ENCODE measurements at regions not wholly inside any gene's neighbourhood (a gene's known extent, or its start where the extent isn't known, plus 50 kb on each side); places are given as distances from the start of the nearest gene placed in this dataset.

DNA sequence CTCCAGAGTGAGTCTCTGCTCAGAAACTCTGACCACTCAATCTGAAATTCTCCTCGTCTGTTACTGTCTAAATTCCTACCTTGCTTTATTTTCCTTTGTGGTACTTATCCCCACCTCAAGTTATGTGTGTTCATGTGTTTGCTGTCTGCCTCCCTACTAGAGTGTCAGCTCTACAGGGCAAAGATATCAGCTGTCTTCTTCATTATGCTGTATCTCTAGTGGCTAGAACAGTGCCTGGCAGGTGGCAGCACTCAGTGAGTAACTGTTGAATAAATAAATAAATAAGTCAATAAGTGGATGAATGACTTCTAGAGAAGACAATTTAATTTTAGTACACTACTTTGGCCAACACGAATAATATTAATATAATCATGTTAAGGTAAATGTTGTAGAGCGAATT, 92.3 kb downstream of the BOD1 start:
- H3K4me2 ChIP-seq (ENCODE audit: low read depth, low read length): no peak overlapping the region
- no peak overlapping the region for H3K9ac ChIP-seq (ENCODE audit: low read depth, low read length)
- H2AK9ac ChIP-seq (replicated peaks; ENCODE audit: low read depth, low read length, poor library complexity): no peak overlapping the region
- no peaks in the 10 kb centered on the region for H3K36me3 ChIP-seq (ENCODE audit: control insufficient read depth, insufficient read depth, low read length)
- H2AFZ ChIP-seq (replicated peaks; ENCODE audit: low read length, poor library complexity): no peak overlapping the region
- no peak overlapping the region for H3K4me3 ChIP-seq (ENCODE audit: insufficient read depth, low read depth, low read length)
- H3K9me1 ChIP-seq (ENCODE audit: insufficient read depth, low read length): no peaks in the 10 kb centered on the region; the same call in 1 of the 2 replicates
- peaks cover 2% of the 10 kb centered on the region; the same call in 1 of the 2 replicates for H3K9me3 ChIP-seq (ENCODE audit: control insufficient read depth, insufficient read depth, low read length)
- no peak overlapping the region for H2BK5ac ChIP-seq (ENCODE audit: low read depth, low read length, poor library complexity, severe bottlenecking)
- ATAC-seq (ENCODE audit: low read depth) (no peak), DNase-seq (no peak)
- WGBS, 2 experiments (ENCODE audit: extremely low coverage in 2 of 2, insufficient read length in 1 of 2): no CpG with 5 or more reads among the region's 3 CpGs
- H2BK20ac ChIP-seq (ENCODE audit: low read depth, low read length): no peak overlapping the region
- no peak overlapping the region for H4K5ac ChIP-seq (ENCODE audit: low read depth, low read length)
- H3K4ac ChIP-seq (ENCODE audit: low read depth, low read length): no peak overlapping the region
- intact Hi-C loops (cut with micrococcal nuclease) (no loop called here), in situ Hi-C loops (cut with MboI; ENCODE audit: low sequenced_read_pairs) (no loop called here), dilution Hi-C loops (cut with HindIII; ENCODE audit: low sequenced_read_pairs, unreplicated experiment) (no loop called here)
- TF ChIP-seq POLR2A (IDR thresholded peaks at IDR 0.05; ENCODE audit: low read depth, low read length) (no peak), CEBPB (IDR thresholded peaks at IDR 0.05; ENCODE audit: low read depth, low read length) (no peak), SMC3 (IDR thresholded peaks at IDR 0.05; ENCODE audit: low read depth, low read length) (no peak), CHD1 (IDR thresholded peaks at IDR 0.05; ENCODE audit: low read depth, low read length) (no peak), RCOR1 (IDR thresholded peaks at IDR 0.05; ENCODE audit: insufficient replicate concordance, low read length) (no peak), FOS (IDR thresholded peaks at IDR 0.05; ENCODE audit: low read depth, low read length) (no peak), MAFK (IDR thresholded peaks at IDR 0.05; ENCODE audit: low read depth, low read length) (no peak), RAD21 (IDR thresholded peaks at IDR 0.05; ENCODE audit: low read length) (no peak), RFX5 (IDR thresholded peaks at IDR 0.05; ENCODE audit: low read depth, low read length) (no peak), MXI1 (IDR thresholded peaks at IDR 0.05; ENCODE audit: borderline replicate concordance, low read depth, low read length) (no peak), BHLHE40 (IDR thresholded peaks at IDR 0.05; ENCODE audit: low read depth, low read length) (no peak), NFE2L2 (IDR thresholded peaks at IDR 0.05; ENCODE audit: low read depth, low read length) (no peak), MAZ (IDR thresholded peaks at IDR 0.05; ENCODE audit: borderline replicate concordance, low read depth, low read length) (no peak)
- TF ChIP-seq, protein P1, sequence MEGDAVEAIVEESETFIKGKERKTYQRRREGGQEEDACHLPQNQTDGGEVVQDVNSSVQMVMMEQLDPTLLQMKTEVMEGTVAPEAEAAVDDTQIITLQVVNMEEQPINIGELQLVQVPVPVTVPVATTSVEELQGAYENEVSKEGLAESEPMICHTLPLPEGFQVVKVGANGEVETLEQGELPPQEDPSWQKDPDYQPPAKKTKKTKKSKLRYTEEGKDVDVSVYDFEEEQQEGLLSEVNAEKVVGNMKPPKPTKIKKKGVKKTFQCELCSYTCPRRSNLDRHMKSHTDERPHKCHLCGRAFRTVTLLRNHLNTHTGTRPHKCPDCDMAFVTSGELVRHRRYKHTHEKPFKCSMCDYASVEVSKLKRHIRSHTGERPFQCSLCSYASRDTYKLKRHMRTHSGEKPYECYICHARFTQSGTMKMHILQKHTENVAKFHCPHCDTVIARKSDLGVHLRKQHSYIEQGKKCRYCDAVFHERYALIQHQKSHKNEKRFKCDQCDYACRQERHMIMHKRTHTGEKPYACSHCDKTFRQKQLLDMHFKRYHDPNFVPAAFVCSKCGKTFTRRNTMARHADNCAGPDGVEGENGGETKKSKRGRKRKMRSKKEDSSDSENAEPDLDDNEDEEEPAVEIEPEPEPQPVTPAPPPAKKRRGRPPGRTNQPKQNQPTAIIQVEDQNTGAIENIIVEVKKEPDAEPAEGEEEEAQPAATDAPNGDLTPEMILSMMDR (conservative IDR thresholded peaks at IDR 0.05; ENCODE audit: low read depth, low read length): no peak
- TF ChIP-seq, protein P2, sequence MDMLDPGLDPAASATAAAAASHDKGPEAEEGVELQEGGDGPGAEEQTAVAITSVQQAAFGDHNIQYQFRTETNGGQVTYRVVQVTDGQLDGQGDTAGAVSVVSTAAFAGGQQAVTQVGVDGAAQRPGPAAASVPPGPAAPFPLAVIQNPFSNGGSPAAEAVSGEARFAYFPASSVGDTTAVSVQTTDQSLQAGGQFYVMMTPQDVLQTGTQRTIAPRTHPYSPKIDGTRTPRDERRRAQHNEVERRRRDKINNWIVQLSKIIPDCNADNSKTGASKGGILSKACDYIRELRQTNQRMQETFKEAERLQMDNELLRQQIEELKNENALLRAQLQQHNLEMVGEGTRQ (IDR thresholded peaks at IDR 0.05; ENCODE audit: low read depth, low read length): no peak
- TF ChIP-seq, protein P3, sequence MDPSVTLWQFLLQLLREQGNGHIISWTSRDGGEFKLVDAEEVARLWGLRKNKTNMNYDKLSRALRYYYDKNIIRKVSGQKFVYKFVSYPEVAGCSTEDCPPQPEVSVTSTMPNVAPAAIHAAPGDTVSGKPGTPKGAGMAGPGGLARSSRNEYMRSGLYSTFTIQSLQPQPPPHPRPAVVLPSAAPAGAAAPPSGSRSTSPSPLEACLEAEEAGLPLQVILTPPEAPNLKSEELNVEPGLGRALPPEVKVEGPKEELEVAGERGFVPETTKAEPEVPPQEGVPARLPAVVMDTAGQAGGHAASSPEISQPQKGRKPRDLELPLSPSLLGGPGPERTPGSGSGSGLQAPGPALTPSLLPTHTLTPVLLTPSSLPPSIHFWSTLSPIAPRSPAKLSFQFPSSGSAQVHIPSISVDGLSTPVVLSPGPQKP (IDR thresholded peaks at IDR 0.05; ENCODE audit: borderline replicate concordance, low read depth, low read length): no peak
- no TSS peak for BruUV-seq (replicated peaks)
- no peak overlapping the region for H2AK5ac ChIP-seq (ENCODE audit: low read depth, low read length)
- H4K91ac ChIP-seq (ENCODE audit: insufficient read depth, low read depth, low read length): no peak overlapping the region
- H3K14ac ChIP-seq (replicated peaks; ENCODE audit: low read depth, low read length): no peak overlapping the region
- H3K4me1 ChIP-seq (ENCODE audit: control insufficient read depth, insufficient read depth, low read length): no peaks in the 10 kb centered on the region
- no peaks in the 10 kb centered on the region for H4K20me1 ChIP-seq (ENCODE audit: insufficient read depth, low read length)
- H4K8ac ChIP-seq (ENCODE audit: low read depth in 2 of 2, low read length in 2 of 2): no peak overlapping the region
- H3K27ac ChIP-seq (ENCODE audit: insufficient read depth, low read length): no peak overlapping the region
- no peak overlapping the region for H2BK15ac ChIP-seq (ENCODE audit: low read depth, low read length)
- H3K23ac ChIP-seq (ENCODE audit: low read depth, low read length): no peak overlapping the region
- H3K79me1 ChIP-seq (ENCODE audit: low read depth in 1 of 2, low read length in 2 of 2): no peaks in the 10 kb centered on the region
- ChIA-PET POLR2A (ENCODE audit: unreplicated experiment) (no interaction called here), CTCF (no interaction called here)
- no peak overlapping the region for H3K18ac ChIP-seq (ENCODE audit: low read depth, low read length)
- H2BK120ac ChIP-seq (ENCODE audit: low read depth, low read length): no peak overlapping the region
- no peaks in the 10 kb centered on the region for H3K27me3 ChIP-seq (ENCODE audit: control insufficient read depth, insufficient read depth, low read length)
- no peak overlapping the region for H3K56ac ChIP-seq (ENCODE audit: extremely low read depth, insufficient read depth, low read length)
